Nucleus accumbens (tissue), 56 donors: ENCODE measurements at regions not wholly inside any gene's neighbourhood (a gene's known extent, or its start where the extent isn't known, plus 50 kb on each side); places are given as distances from the start of the nearest gene placed in this dataset.
"Not testable (repeated sequence)": the region's sequence is repeated elsewhere in the genome, so short reads cannot be mapped to it uniquely, and the experiment has no call there.

ENCODE experiments used
- DNase-seq, 56 donors: peaks; one replicate each; lab custom pipeline; 2025; lab: John Stamatoyannopoulos, UW

- DNase-seq: no peak
These were observed 59.0 kb upstream of the ZNF469 start for GRCh38 chr16:88323546-88324330.

GRCh38 chr16:88325087-88325750 is 57.5 kb upstream of the ZNF469 start:
- no peak for DNase-seq

DNA sequence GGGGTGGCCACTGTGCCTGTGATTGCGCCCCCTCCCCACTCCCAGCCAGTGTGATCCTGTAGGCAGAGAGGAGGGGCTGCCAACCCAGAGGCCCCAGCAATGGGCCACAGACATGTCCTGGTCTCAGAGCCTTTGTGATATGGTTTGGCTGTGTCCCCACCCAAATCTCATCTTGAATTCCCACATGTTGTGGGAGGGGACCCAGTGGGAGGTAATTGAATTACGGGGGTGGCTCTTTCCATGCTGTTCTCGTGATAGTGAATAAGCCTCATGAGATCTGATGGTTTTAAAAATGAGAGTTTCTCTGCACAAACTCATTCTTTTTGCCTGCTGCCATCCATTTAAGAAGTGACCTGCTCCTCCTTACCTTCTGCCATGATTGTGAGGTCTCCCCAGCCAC is 56.8 kb upstream of the ZNF469 start:
- no peak for DNase-seq

DNA sequence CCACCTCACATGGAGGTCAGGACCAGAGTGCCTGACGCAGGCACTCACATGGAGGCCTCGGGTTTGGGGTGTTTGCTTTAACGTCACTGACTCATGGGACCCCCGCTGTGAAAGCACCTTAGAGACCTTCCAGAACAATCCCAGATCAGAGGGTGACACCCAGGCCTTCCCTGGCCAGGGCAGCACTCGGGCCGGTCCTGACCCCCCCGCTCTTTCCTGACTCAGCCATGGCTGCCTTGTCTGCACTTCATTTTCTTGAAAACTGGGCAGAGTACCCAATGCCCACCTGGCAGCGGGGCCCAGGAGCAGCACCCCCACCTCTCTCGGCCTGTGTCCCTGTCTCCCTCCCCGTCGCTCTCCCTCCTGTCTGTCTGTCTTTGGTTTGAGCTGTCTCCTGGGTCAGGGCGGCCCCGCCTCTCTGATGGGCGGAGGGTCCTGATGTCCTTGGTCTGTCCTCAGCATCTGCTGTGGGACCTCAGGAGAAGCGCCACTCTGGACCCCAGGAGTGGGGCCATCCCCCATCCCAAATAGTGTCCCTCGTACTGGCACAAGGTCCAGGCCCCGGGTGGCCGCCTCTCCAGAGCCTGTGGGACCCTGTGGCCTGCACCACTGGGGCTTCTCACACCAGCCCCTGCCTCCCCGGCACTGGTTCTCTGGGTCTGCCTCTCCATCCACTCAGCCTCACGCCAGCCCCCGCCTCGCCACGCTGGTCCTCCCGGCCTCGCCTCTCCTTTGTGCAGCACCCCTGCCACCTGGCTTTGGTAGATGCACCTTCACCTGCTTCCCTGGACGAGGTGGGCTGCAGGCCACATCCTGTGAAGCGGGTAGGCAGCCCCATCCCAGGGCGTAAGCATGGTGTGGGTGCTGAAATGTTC is 55.9 kb upstream of the ZNF469 start:
- DNase-seq: no peak

DNA sequence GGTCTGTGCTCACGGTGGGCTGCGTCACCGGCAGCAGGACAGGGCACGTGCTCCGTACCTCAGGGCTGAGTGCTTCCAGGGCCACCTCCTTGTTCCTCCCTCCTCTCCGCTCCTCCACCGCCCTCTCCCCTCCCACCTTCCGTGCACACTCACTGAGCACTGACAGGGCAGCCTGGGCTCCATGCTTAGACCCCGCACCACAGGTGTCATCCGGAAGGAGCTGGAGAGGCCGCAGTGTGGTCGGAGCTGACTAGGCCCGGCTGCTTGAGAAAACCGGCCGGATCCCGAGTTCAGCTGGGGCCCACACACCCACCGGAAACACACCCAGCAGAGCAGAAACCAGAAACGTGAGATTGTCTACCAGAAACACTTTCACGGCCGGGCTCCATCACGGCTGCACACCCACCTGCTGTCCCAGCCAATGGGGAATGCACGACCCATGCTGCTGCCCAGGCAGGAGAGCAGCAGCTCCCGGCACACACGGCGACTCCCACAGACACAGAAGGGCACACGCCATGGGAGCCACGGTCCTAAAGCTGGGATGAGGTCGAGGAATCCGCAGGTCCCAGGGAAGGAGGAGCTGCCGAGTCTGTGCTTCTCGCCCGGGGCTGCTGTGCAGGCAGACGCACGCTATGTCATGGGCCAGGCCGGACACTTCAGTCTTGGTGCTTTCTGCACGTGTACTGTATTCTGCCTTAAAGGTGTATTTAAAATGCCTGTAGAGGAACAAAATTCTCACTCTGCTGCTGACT is 55.0 kb upstream of the ZNF469 start:
- no peak for DNase-seq

DNA sequence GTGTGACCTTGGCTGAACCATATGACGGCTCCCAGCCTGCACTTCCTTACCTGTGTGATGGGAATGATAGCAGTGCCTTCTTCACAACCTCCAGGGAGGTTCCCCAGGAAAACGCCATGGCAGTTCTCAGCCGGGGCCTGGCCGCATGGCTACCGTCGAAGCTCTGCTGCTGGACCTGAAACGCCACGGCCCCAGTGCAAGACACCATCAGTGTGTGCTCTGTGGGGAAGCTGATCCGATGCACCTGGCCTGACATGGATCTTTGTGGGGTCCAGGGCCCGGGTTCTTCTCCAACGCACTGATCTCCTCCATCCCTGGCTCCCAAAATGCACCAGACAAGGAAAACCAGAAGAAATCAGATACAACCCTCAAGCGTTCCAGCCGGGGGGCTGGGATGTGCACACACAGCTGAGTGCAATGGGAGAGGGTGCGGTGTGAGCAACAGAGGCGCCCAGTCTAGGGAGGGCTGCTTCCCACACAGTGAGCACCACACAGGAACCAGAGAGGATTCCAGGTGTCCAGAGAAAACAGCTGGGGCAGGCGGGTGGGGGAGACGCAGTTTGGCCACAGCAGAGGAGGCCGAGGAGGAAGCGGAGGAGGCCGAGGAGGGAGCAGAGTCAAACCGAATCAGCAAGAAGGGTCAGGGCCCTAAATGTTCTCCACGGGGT is 54.3 kb upstream of the ZNF469 start:
- no peak for DNase-seq

DNA sequence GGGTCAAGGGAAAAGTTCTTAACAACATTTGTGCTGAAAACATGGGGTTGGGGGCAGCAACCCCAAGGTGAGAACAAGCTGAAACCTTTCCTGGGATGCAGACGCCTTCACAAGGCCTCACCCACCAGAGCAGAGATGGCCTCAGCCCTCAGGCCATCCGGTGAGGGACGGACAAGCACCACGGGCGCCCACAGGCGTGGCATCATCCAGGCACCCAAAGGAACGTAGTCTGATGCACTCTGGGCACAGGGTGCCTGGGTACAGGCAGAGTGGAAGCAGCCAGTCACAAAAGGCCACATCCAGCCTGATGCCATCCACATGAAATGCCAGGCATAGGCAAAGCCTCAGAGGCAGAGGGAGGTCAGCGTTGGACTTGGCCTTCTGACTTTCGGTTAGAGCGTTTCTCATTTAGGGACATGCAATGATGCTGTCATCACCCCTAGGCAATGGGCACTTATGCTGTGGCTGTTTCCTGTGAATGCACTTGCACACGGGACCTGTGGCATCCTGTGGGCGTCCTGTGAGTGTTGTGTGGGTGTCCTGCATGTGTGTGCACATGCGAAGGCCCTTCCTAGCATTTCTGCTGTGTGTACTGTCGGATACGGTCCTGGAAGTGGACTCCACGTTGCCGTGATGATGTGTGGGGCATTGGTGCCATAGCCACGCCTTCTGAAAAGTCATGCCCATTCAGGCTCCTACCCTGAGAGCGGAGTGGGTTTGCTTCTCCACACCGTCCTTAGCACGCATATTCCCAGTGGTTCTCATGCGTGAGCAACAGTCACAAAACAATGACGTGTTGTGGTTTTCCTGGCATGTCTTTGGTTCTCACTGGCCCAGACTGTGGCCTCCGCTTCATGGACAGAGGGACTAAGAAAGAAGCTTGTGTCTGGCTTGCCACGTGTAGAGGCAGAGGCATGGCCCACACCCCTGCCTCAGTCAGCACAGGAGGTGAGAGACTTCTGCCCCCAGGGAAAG is 52.7 kb upstream of the ZNF469 start:
- no peak for DNase-seq

DNA sequence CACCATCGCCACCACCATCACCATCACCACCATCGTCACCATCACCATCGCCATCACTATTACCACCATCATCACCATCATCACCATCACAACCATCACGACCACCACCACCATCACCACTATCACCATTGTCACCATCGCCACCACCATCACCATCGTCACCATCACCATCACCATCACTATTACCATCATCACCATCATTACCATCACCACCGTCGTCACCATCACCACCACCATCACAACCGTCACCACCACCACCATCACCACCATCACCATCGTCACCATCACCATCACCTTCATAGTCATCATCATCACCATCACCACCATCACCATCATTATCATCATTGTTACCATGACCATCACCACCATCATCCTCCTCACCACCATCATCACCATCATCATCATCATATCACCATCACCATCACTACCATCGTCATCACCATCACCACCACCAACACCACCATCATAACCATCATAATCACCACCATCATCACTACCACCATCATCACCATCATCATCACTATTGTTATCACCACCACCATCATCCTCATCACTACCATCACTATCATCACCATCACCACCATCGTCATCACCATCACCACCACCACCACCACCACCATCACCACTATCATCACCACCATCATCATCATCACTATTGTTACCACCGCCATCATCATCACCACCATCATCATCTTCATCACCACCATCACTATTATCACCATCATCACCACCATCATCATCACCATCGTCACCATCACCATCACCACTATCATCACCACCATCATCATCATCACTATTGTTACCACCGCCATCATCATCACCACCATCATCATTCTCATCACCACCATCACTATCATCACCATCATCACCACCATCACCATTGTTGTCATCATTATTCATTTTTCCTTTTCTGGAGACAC is 51.5 kb upstream of the ZNF469 start:
- DNase-seq: no peak

DNA sequence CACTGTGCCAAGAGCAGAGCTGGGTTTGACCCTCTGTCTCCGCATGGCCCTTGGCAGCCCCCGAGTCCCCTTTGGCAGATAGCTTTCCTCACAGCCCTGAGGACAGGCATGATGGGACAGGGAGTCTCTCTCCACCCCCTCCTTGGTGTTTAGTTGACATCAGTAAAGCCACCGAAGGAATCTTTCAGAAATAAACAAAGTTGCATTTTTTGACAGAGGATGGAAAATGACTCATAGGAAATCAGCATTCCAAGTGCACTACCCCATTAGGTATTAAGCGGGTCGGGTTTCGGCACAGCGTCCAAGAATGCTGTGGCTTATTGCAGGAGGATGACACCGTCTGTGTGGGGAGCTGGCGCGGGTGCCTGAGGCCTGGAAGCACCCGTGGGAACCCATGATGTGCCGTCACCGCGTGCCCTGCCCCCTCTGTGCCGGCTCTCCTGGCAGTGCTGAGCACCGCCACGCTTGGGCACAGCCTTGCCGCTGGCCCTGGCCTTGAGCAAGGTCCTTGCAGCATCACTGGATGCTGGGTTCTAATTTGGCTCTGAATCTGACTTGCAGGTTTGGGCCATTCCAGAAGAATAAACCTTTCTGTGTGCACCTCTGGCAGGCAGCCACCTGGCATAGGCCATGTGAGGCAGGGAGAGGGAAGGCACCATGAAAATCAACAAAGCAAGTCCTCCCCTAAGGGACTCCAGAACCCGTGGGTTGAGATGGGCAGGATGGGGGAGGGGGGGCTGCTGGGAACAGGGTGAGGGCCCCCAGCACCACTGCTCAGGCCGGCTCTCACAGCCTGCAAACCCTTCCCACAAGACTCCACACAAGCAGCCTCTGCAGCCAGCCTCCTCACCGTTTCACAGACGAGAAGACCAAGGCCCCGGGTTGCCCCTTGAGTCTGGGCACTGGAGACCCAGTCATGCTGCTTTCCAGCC is 50.5 kb upstream of the ZNF469 start:
- DNase-seq: peak in 4 of 56 donors; percentile 11 to 22 (median 13)

GRCh38 chr16:88332921-88333825 is 49.6 kb upstream of the ZNF469 start:
- DNase-seq: not testable (repeated sequence)
